Heart left ventricle (tissue), 13 donors: ENCODE measurements at regions not wholly inside any gene's neighbourhood (a gene's known extent, or its start where the extent isn't known, plus 50 kb on each side); places are given as distances from the start of the nearest gene placed in this dataset.

ENCODE experiments used
- CTCF ChIP-seq, 12 donors: fragments of 200-600 bp; sonication (generic) in 4 of 12; IDR thresholded peaks; one replicate each; pipeline versions ENCODE4 v1.5.0 to v1.8.0; 2018 to 2022; ENCODE audit warnings: antibody characterized with exemption in 12 of 12, mild to moderate bottlenecking in 5 of 12
- POLR2A ChIP-seq, 2 donors: fragments of 450-650 bp; IDR thresholded peaks; one replicate each; pipeline ENCODE4 v1.6.1; 2017; ENCODE audit warnings: antibody characterized with exemption in 2 of 2, mild to moderate bottlenecking in 2 of 2, moderate library complexity in 2 of 2
- donor health status: ischemic (EF 13 %, LVEDD 7.1; RV severe dilation, severe dysfunction).
- donor health status: DM: no; HTN: yes; CAD: no.
- donor health status: DM: no; HTN: no; CAD: no.
- donor health status: ischemic (EF 25% LVEDD 6.9; RV normal size, moderate dysfunction).
- donor health status: ischemic (EF 25% LVEDD 5.7; RV mildly dilated, moderate dysfunction).
- donor health status: ischemic (EF 35%, LVEDD 5.7; RV mildly dilated, moderate dysfunction).
- donor health status: nonischemic (EF 11% LVEDD 7.7; RV severe dilation, severe dysfunction).
- donor health status: DM: yes; HTN: yes; CAD: no.
- donor health status: PGD.
- donor health status: ischemic (EF 29% LVEDD 5.4; RV normal size, mild dysfunction).
- donor health status: nonischemic (EF 23%, LVEDD 6.1; RV moderate dilation, normal function).

- no peak for TF ChIP-seq CTCF (IDR thresholded peaks at IDR 0.05)
- TF ChIP-seq POLR2A (IDR thresholded peaks at IDR 0.05), result no peak
Measured at GRCh38 chr6:17031961-17032360, 69.9 kb upstream of the STMND1 start.
